Type B pancreatic cell (in vitro differentiated cells): ENCODE measurements at regions not wholly inside any gene's neighbourhood (a gene's known extent, or its start where the extent isn't known, plus 50 kb on each side); places are given as distances from the start of the nearest gene placed in this dataset.

Experiments used
- DNase-seq: peaks from one replicate; pipeline ENCODE4 v3.0.0; 2021; ENCODE audit warnings: mixed read lengths; ENCODE audit not compliant: unreplicated experiment; ENCODE audit errors: extremely low spot score
- H3K27ac Mint-ChIP-seq: 2 replicates; pipeline ENCODE4 v1.8.0; 2021; ENCODE audit warnings: mild to moderate bottlenecking, mixed read lengths
- H3K27me3 Mint-ChIP-seq: 2 replicates; pipeline ENCODE4 v1.8.0; 2021; ENCODE audit warnings: mixed read lengths
- H3K36me3 Mint-ChIP-seq: 2 replicates; pipeline ENCODE4 v1.8.0; 2021; ENCODE audit warnings: mixed read lengths
- H3K4me1 Mint-ChIP-seq: one replicate; pipeline ENCODE4 v1.8.0; 2021; ENCODE audit warnings: mixed read lengths; ENCODE audit not compliant: unreplicated experiment
- H3K4me3 Mint-ChIP-seq: 2 replicates; pipeline ENCODE4 v1.8.0; 2021; ENCODE audit warnings: mild to moderate bottlenecking, mixed read lengths
- H3K9me3 Mint-ChIP-seq: 2 replicates; pipeline ENCODE4 v1.8.0; 2021; ENCODE audit warnings: mixed read lengths
- TF ChIP-seq, protein P1 (sequence below): fragments of 200-600 bp; sonication (generic); conservative IDR thresholded peaks from 2 replicates; pipeline ENCODE4 v1.5.0; 2021; ENCODE audit warnings: antibody characterized with exemption, mild to moderate bottlenecking

DNA sequence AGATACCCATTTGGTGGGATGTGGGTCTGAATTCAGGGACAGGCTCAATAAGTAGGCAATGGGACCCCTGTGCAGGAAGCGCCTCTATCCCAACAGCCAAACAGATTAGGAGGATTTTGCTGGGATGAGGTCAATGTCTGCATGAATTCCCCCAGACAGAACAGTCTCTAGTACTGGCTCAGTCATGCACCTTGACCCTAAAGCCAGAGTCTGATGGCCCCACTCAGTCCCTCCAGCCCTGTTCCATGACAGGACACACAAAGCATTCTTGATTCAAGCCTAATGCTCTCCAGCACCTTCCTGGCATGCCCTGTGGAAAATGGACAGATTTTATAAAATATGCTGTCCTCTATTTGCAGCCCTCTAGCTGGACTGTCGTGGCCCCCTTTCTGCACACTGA is 49.8 kb upstream of the RAB6D start:
- no peak overlapping the region for H3K4me3 Mint-ChIP-seq
- H3K27me3 Mint-ChIP-seq: peaks cover 38% of the 10 kb centered on the region
- H3K27ac Mint-ChIP-seq: no peak overlapping the region
- H3K9me3 Mint-ChIP-seq: no peaks in the 10 kb centered on the region
- peaks cover 5% of the 10 kb centered on the region for H3K4me1 Mint-ChIP-seq
- H3K36me3 Mint-ChIP-seq: no peaks in the 10 kb centered on the region
- DNase-seq: no peak
- TF ChIP-seq, protein P1, sequence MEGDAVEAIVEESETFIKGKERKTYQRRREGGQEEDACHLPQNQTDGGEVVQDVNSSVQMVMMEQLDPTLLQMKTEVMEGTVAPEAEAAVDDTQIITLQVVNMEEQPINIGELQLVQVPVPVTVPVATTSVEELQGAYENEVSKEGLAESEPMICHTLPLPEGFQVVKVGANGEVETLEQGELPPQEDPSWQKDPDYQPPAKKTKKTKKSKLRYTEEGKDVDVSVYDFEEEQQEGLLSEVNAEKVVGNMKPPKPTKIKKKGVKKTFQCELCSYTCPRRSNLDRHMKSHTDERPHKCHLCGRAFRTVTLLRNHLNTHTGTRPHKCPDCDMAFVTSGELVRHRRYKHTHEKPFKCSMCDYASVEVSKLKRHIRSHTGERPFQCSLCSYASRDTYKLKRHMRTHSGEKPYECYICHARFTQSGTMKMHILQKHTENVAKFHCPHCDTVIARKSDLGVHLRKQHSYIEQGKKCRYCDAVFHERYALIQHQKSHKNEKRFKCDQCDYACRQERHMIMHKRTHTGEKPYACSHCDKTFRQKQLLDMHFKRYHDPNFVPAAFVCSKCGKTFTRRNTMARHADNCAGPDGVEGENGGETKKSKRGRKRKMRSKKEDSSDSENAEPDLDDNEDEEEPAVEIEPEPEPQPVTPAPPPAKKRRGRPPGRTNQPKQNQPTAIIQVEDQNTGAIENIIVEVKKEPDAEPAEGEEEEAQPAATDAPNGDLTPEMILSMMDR: no peak
